HepG2 (cell line): ENCODE measurements at regions not wholly inside any gene's neighbourhood (a gene's known extent, or its start where the extent isn't known, plus 50 kb on each side); places are given as distances from the start of the nearest gene placed in this dataset.

ENCODE experiments used
- DR1 ChIP-seq: sonication (generic); formaldehyde crosslinking; IDR thresholded peaks from 2 replicates; pipeline ENCODE4 v1.8.0; 2021; ENCODE audit warnings: mild to moderate bottlenecking, missing genetic modification reagents, inconsistent platforms
- FOXP1 ChIP-seq, 2 experiments: fragments of 450-650 bp in 1 of 2; IDR thresholded peaks; 2 replicates each; pipeline ENCODE4 v1.6.1; 2017 to 2018; ENCODE audit warnings: antibody characterized with exemption in 1 of 2
- HDAC6 ChIP-seq: fragments of 200-600 bp; sonication (generic); IDR thresholded peaks from 2 replicates; pipeline ENCODE4 v1.7.0; 2017; ENCODE audit warnings: mild to moderate bottlenecking, antibody characterized with exemption, low read length, low read depth
- HIC2 ChIP-seq: sonication (generic); formaldehyde crosslinking; IDR thresholded peaks from 2 replicates; pipeline ENCODE4 v1.9.0; 2022; ENCODE audit warnings: low read depth, missing genetic modification reagents
- KDM6A ChIP-seq: IDR thresholded peaks from 2 replicates; pipeline ENCODE4 v1.6.1; 2016; ENCODE audit warnings: low read depth
- NRL ChIP-seq: sonication (generic); formaldehyde crosslinking; IDR thresholded peaks from 2 replicates; pipeline ENCODE4 v1.5.0; 2020; ENCODE audit warnings: missing genetic modification reagents, mild to moderate bottlenecking, moderate library complexity, borderline replicate concordance
- PBX2 ChIP-seq: IDR thresholded peaks from 2 replicates; pipeline ENCODE4 v1.6.1; 2016; ENCODE audit warnings: control low read depth
- RNF219 ChIP-seq: sonication (generic); formaldehyde crosslinking; IDR thresholded peaks from 2 replicates; pipeline ENCODE4 v1.5.0; 2020; ENCODE audit warnings: mild to moderate bottlenecking, missing genetic modification reagents
- STAT6 ChIP-seq: sonication (generic); formaldehyde crosslinking; IDR thresholded peaks from 2 replicates; pipeline ENCODE4 v1.4.0; 2020; ENCODE audit warnings: missing genetic modification reagents, mild to moderate bottlenecking, borderline replicate concordance
- XRCC5 ChIP-seq: fragments of 200-400 bp; formaldehyde crosslinking; optimal IDR thresholded peaks from 2 replicates; pipeline ENCODE3; 2017; ENCODE audit warnings: mild to moderate bottlenecking, low read length
- ZBTB7B ChIP-seq: sonication (generic); formaldehyde crosslinking; IDR thresholded peaks from 2 replicates; pipeline ENCODE4 v1.4.0; 2020; ENCODE audit warnings: missing genetic modification reagents
- ZMYM4 ChIP-seq: sonication (generic); formaldehyde crosslinking; IDR thresholded peaks from 2 replicates; pipeline ENCODE4 v1.8.1; 2023; ENCODE audit warnings: mild to moderate bottlenecking, missing genetic modification reagents
- ZNF280D ChIP-seq: sonication (generic); formaldehyde crosslinking; IDR thresholded peaks from 2 replicates; pipeline ENCODE4 v1.5.1; 2020; ENCODE audit warnings: mild to moderate bottlenecking, missing genetic modification reagents
- ZNF343 ChIP-seq: sonication (generic); formaldehyde crosslinking; IDR thresholded peaks from 2 replicates; pipeline ENCODE4 v1.4.0; 2020; ENCODE audit warnings: mild to moderate bottlenecking, missing genetic modification reagents
- ZNF432 ChIP-seq: sonication (generic); formaldehyde crosslinking; IDR thresholded peaks from 2 replicates; pipeline ENCODE4 v1.5.0; 2020; ENCODE audit warnings: missing genetic modification reagents, mild to moderate bottlenecking, borderline replicate concordance
- ZNF441 ChIP-seq: sonication (generic); formaldehyde crosslinking; IDR thresholded peaks from 2 replicates; pipeline ENCODE4 v1.7.0; 2021; ENCODE audit warnings: missing genetic modification reagents, borderline replicate concordance
- ZNF589 ChIP-seq: sonication (generic); formaldehyde crosslinking; conservative IDR thresholded peaks from 2 replicates; pipeline ENCODE4 v1.8.0; 2022; ENCODE audit warnings: mild to moderate bottlenecking, moderate library complexity, missing genetic modification reagents
- ZNF614 ChIP-seq: IDR thresholded peaks from 2 replicates; pipeline ENCODE4 v1.6.1; 2018; ENCODE audit warnings: missing biosample characterization, missing genetic modification reagents, inconsistent platforms, borderline replicate concordance
- ZNF775 ChIP-seq: sonication (generic); formaldehyde crosslinking; IDR thresholded peaks from 2 replicates; pipeline ENCODE4 v1.4.0; 2020; ENCODE audit warnings: missing genetic modification reagents, mild to moderate bottlenecking, moderate library complexity, borderline replicate concordance

GRCh38 chrX:20477836-20478524, 211.3 kb upstream of the RPS6KA3 start (continued):
- TF ChIP-seq XRCC5 (no peak), STAT6 (CRISPR knock-in tag) (no peak), ZNF614 (CRISPR knock-in tag) (no peak), ZNF432 (CRISPR knock-in tag) (no peak), ZNF775 (CRISPR knock-in tag) (no peak), ZBTB7B (CRISPR knock-in tag) (no peak), HIC2 (CRISPR knock-in tag) (no peak), DR1 (CRISPR knock-in tag) (no peak), ZNF441 (CRISPR knock-in tag) (no peak), HDAC6 (no peak), ZNF280D (CRISPR knock-in tag) (no peak), NRL (CRISPR knock-in tag) (no peak), ZNF589 (CRISPR knock-in tag) (no peak), KDM6A (CRISPR knock-in tag) (no peak), RNF219 (CRISPR knock-in tag) (no peak), FOXP1 (IDR thresholded peaks at IDR 0.05) (no peak), FOXP1 (CRISPR knock-in tag; IDR thresholded peaks at IDR 0.05) (no peak), ZNF343 (CRISPR knock-in tag) (no peak), ZMYM4 (no peak), PBX2 (no peak)
